ENCODE measurements at regions not wholly inside any gene's neighbourhood (a gene's known extent, or its start where the extent isn't known, plus 50 kb on each side); places are given as distances from the start of the nearest gene placed in this dataset.

DNA sequence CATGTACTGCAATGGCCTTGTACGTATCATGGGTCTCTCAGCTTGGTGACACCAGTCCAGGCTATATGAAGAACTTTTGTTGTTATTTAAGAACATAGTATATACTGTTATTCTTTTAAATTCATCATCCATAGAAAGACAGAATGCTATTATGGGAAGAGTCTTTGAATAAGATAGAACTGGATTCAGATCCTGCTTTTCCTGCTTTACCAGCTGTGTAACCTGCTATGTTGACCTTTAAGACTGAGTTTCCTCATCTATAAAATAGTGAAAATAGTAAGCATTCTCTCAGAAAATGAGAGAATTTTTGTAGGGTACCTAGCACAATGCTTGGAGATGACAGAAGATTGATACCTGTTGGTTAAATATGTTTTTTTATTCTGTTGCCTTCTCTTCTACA, 204.1 kb upstream of the TBL1XR1 start:
- no peaks in the 10 kb centered on the region for H3K79me1 ChIP-seq (ENCODE audit: low read depth, low read length)
- POLR2A ChIA-PET (ENCODE audit: partially characterized antibody), result no interaction called here
- H3K4ac ChIP-seq (replicated peaks; ENCODE audit: insufficient read length, low read depth, low read length), result no peak overlapping the region
- DNase-seq (ENCODE audit: low read depth in 1 of 2, low spot score in 2 of 2) (no peak), FAIRE-seq (no peak)
- H3K23me2 ChIP-seq (ENCODE audit: low read depth, low read length), result no peaks in the 10 kb centered on the region
- no peak overlapping the region for H2AFZ ChIP-seq (ENCODE audit: low read length)
- H3K56ac ChIP-seq (replicated peaks; ENCODE audit: insufficient read length, low read depth, low read length), result no peak overlapping the region
- no peaks in the 10 kb centered on the region for H3K27me3 ChIP-seq (replicated peaks in 1 of 4; ENCODE audit: control insufficient read depth in 3 of 4, extremely low read depth in 1 of 4, insufficient read depth in 3 of 4, low read length in 3 of 4)
- no peaks in the 10 kb centered on the region for H3K79me2 ChIP-seq (ENCODE audit: control insufficient read depth in 1 of 2, insufficient read depth in 2 of 2, low read length in 2 of 2)
- CTCF ChIA-PET (ENCODE audit: partially characterized antibody), result interaction anchor here (0.8 to 1.0 kb wide), 2 partner anchors 351 to 887 kb away, joined by 4 read pairs; no protein-coding TSS in a partner anchor
- no peak overlapping the region for H3K27ac ChIP-seq (ENCODE audit: low read depth, low read length)
- H3K14ac ChIP-seq (ENCODE audit: insufficient read length), result no peak overlapping the region
- H3K18ac ChIP-seq (ENCODE audit: extremely low read depth, low read length), result no peak overlapping the region
- WGBS, 2 experiments (ENCODE audit: extremely low coverage in 1 of 2, insufficient coverage in 1 of 2, insufficient read length in 1 of 2, insufficient replicate concordance in 2 of 2, low coverage in 1 of 2, low lambda C conversion rate in 2 of 2, missing lambda C conversion rate in 1 of 2), result 94% methylated on average over 1 of the region's 1 CpG; no CpG with 5 or more reads in 1 of the 2 experiments
- H2BK120ac ChIP-seq (replicated peaks; ENCODE audit: low read depth, low read length), result no peak overlapping the region
- no peaks in the 10 kb centered on the region for H3K36me3 ChIP-seq (ENCODE audit: control insufficient read depth in 2 of 4, insufficient read depth in 4 of 4, low read length in 3 of 4)
- no peak overlapping the region for H4K91ac ChIP-seq (replicated peaks; ENCODE audit: insufficient read length, low read length)
- H4K20me1 ChIP-seq (replicated peaks in 1 of 2; ENCODE audit: control insufficient read depth in 1 of 2, insufficient read depth in 2 of 2, low read length in 2 of 2), result no peaks in the 10 kb centered on the region
- no peak overlapping the region for H4K8ac ChIP-seq (ENCODE audit: extremely low read depth, insufficient read depth, low read length)
- no peak overlapping the region for H2BK12ac ChIP-seq (ENCODE audit: low read depth, low read length)
- H3K4me2 ChIP-seq (ENCODE audit: insufficient read depth in 1 of 2, low read depth in 2 of 2, low read length in 2 of 2), result no peak overlapping the region
- no peak overlapping the region for H2BK5ac ChIP-seq (ENCODE audit: low read depth, low read length)
- H3K23ac ChIP-seq (ENCODE audit: insufficient read length), result no peak overlapping the region
- no peak overlapping the region for H3K9ac ChIP-seq (replicated peaks in 1 of 4; ENCODE audit: extremely low read depth in 1 of 4, low read depth in 3 of 4, low read length in 3 of 4)
- no peak overlapping the region for H2AK5ac ChIP-seq (ENCODE audit: low read depth, low read length)
- H3K4me1 ChIP-seq (replicated peaks in 1 of 4; ENCODE audit: control insufficient read depth in 3 of 4, insufficient read depth in 4 of 4, low read length in 3 of 4), result no peaks in the 10 kb centered on the region
- no peak overlapping the region for H2BK20ac ChIP-seq (ENCODE audit: low read length)
- H4K5ac ChIP-seq (ENCODE audit: insufficient read length, low read depth, low read length), result no peak overlapping the region
- no peak overlapping the region for H2BK15ac ChIP-seq (ENCODE audit: low read length)
- H3K9me3 ChIP-seq (ENCODE audit: insufficient read depth in 2 of 2, low read depth in 1 of 2, low read length in 1 of 2), result no peaks in the 10 kb centered on the region
- H3K4me3 ChIP-seq (ENCODE audit: extremely low read depth in 1 of 4, insufficient read depth in 2 of 4, low read depth in 3 of 4, low read length in 4 of 4), result no peak overlapping the region
- TF ChIP-seq, protein P1, sequence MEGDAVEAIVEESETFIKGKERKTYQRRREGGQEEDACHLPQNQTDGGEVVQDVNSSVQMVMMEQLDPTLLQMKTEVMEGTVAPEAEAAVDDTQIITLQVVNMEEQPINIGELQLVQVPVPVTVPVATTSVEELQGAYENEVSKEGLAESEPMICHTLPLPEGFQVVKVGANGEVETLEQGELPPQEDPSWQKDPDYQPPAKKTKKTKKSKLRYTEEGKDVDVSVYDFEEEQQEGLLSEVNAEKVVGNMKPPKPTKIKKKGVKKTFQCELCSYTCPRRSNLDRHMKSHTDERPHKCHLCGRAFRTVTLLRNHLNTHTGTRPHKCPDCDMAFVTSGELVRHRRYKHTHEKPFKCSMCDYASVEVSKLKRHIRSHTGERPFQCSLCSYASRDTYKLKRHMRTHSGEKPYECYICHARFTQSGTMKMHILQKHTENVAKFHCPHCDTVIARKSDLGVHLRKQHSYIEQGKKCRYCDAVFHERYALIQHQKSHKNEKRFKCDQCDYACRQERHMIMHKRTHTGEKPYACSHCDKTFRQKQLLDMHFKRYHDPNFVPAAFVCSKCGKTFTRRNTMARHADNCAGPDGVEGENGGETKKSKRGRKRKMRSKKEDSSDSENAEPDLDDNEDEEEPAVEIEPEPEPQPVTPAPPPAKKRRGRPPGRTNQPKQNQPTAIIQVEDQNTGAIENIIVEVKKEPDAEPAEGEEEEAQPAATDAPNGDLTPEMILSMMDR (IDR thresholded peaks at IDR 0.05; ENCODE audit: control extremely low read depth in 1 of 3, insufficient read depth in 1 of 3, low read depth in 1 of 3, low read length in 3 of 3), result no peak
- no peak for TF ChIP-seq CREB1 (IDR thresholded peaks at IDR 0.05)
- TF ChIP-seq SUZ12 (IDR thresholded peaks at IDR 0.05; ENCODE audit: low read length), result no peak
- TF ChIP-seq TAF7 (optimal IDR thresholded peaks at IDR 0.05; ENCODE audit: borderline replicate concordance, low read depth, low read length), result no peak
- TF ChIP-seq KDM4A (IDR thresholded peaks at IDR 0.05; ENCODE audit: low read depth, low read length, severe bottlenecking), result no peak
- TF ChIP-seq SP1 (IDR thresholded peaks at IDR 0.05; ENCODE audit: low read depth, low read length), result no peak
- TF ChIP-seq GABPA (IDR thresholded peaks at IDR 0.05; ENCODE audit: borderline replicate concordance, insufficient read depth, low read length), result no peak
- no peak for TF ChIP-seq BCL11A (IDR thresholded peaks at IDR 0.05; ENCODE audit: low read depth in 2 of 2, low read length in 2 of 2)
- TF ChIP-seq RXRA (IDR thresholded peaks at IDR 0.05; ENCODE audit: insufficient read depth, low read depth, low read length), result no peak
- no peak for TF ChIP-seq EZH2 (IDR thresholded peaks at IDR 0.05; ENCODE audit: low read depth, low read length, severe bottlenecking)
- TF ChIP-seq RBBP5 (IDR thresholded peaks at IDR 0.05; ENCODE audit: borderline replicate concordance, low read depth, low read length), result no peak
- no peak for TF ChIP-seq RAD21 (IDR thresholded peaks at IDR 0.05 in 1 of 2, conservative IDR thresholded peaks at IDR 0.05 in 1 of 2; ENCODE audit: low read depth in 2 of 2, low read length in 2 of 2)
